ENCODE measurements at regions not wholly inside any gene's neighbourhood (a gene's known extent, or its start where the extent isn't known, plus 50 kb on each side); places are given as distances from the start of the nearest gene placed in this dataset.

- TF ChIP-seq EZH2phosphoT487 (conservative IDR thresholded peaks at IDR 0.05; ENCODE audit: low read length) = no peak
- TF ChIP-seq, protein P1, sequence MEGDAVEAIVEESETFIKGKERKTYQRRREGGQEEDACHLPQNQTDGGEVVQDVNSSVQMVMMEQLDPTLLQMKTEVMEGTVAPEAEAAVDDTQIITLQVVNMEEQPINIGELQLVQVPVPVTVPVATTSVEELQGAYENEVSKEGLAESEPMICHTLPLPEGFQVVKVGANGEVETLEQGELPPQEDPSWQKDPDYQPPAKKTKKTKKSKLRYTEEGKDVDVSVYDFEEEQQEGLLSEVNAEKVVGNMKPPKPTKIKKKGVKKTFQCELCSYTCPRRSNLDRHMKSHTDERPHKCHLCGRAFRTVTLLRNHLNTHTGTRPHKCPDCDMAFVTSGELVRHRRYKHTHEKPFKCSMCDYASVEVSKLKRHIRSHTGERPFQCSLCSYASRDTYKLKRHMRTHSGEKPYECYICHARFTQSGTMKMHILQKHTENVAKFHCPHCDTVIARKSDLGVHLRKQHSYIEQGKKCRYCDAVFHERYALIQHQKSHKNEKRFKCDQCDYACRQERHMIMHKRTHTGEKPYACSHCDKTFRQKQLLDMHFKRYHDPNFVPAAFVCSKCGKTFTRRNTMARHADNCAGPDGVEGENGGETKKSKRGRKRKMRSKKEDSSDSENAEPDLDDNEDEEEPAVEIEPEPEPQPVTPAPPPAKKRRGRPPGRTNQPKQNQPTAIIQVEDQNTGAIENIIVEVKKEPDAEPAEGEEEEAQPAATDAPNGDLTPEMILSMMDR (IDR thresholded peaks at IDR 0.05; ENCODE audit: insufficient read depth, low read length, poor library complexity, severe bottlenecking) = no peak
Measured at GRCh38 chr15:45867281-45867680, 232.5 kb downstream of the SQOR start.

All from SU-DHL-6 (cell line).